HL-60 (cell line): ENCODE measurements at regions not wholly inside any gene's neighbourhood (a gene's known extent, or its start where the extent isn't known, plus 50 kb on each side); places are given as distances from the start of the nearest gene placed in this dataset.

Experiments
- DNase-seq, 2 experiments: peaks; one replicate each; pipeline ENCODE4 v3.0.0-alpha.2; 2010 to 2020; ENCODE audit warnings: low read depth in 1 of 2, low spot score in 1 of 2
- H3K27ac ChIP-seq: fragments of 250-450 bp; sonication (Bioruptor Pico); replicated peaks from 2 replicates; pipeline ENCODE4 v1.5.1; 2020; ENCODE audit warnings: mild to moderate bottlenecking, moderate library complexity
- H3K27me3 ChIP-seq: fragments of 250-450 bp; sonication (Bioruptor Pico); 2 replicates; pipeline ENCODE4 v1.5.1; 2021; ENCODE audit warnings: mild to moderate bottlenecking, moderate library complexity; ENCODE audit not compliant: insufficient read depth, poor library complexity, severe bottlenecking
- H3K4me3 ChIP-seq: replicated peaks from 2 replicates; pipeline ENCODE4 v1.5.1; 2011; ENCODE audit warnings: mild to moderate bottlenecking, control low read depth, low read length; ENCODE audit not compliant: insufficient read depth
- GABPA ChIP-seq: IDR thresholded peaks from 2 replicates; pipeline ENCODE4 v1.6.1; 2012; ENCODE audit warnings: low read depth
- POLR2AphosphoS5 ChIP-seq: IDR thresholded peaks from 2 replicates; pipeline ENCODE4 v1.6.1; 2012; ENCODE audit warnings: low read depth
- SPI1 ChIP-seq: IDR thresholded peaks from 2 replicates; pipeline ENCODE4 v1.6.1; 2012; ENCODE audit warnings: low read depth, mild to moderate bottlenecking, borderline replicate concordance
- TF ChIP-seq, protein P1 (sequence below): IDR thresholded peaks from 2 replicates; pipeline ENCODE4 v1.6.1; 2012; ENCODE audit warnings: low read depth; ENCODE audit not compliant: insufficient replicate concordance
- TF ChIP-seq, protein P2 (sequence below): IDR thresholded peaks from one replicate; pipeline ENCODE4 v1.5.1; 2011; ENCODE audit warnings: low read length, control low read depth, inconsistent platforms; ENCODE audit not compliant: insufficient read depth

DNA sequence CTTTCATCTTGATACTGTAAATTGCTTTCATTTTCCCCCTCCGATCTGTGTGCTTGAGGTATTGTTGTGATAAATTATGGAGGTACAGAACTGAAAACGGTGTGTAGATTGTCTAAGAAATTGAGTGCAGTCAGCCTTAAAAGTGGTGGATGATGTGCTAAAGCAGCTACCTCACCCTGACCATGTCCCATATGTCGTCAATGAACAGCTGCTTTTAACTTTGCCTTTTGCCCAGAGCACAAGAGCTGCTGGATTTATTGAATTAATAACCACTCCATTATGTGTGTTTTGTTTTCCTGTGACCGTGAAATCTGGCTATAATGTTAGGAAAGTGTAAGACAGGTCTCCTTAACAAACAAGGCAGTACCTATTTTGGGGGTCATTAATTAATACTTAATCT, 581.9 kb upstream of the PITX2 start:
- DNase-seq = no peak
- Histone ChIP-seq H3K27ac (no peak overlapping the region), H3K4me3 (no peak overlapping the region), H3K27me3 (no peaks in the 10 kb centered on the region)
- no peak for TF ChIP-seq GABPA
- TF ChIP-seq, protein P1, sequence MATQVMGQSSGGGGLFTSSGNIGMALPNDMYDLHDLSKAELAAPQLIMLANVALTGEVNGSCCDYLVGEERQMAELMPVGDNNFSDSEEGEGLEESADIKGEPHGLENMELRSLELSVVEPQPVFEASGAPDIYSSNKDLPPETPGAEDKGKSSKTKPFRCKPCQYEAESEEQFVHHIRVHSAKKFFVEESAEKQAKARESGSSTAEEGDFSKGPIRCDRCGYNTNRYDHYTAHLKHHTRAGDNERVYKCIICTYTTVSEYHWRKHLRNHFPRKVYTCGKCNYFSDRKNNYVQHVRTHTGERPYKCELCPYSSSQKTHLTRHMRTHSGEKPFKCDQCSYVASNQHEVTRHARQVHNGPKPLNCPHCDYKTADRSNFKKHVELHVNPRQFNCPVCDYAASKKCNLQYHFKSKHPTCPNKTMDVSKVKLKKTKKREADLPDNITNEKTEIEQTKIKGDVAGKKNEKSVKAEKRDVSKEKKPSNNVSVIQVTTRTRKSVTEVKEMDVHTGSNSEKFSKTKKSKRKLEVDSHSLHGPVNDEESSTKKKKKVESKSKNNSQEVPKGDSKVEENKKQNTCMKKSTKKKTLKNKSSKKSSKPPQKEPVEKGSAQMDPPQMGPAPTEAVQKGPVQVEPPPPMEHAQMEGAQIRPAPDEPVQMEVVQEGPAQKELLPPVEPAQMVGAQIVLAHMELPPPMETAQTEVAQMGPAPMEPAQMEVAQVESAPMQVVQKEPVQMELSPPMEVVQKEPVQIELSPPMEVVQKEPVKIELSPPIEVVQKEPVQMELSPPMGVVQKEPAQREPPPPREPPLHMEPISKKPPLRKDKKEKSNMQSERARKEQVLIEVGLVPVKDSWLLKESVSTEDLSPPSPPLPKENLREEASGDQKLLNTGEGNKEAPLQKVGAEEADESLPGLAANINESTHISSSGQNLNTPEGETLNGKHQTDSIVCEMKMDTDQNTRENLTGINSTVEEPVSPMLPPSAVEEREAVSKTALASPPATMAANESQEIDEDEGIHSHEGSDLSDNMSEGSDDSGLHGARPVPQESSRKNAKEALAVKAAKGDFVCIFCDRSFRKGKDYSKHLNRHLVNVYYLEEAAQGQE = no peak
- TF ChIP-seq SPI1 = no peak
- TF ChIP-seq, protein P2, sequence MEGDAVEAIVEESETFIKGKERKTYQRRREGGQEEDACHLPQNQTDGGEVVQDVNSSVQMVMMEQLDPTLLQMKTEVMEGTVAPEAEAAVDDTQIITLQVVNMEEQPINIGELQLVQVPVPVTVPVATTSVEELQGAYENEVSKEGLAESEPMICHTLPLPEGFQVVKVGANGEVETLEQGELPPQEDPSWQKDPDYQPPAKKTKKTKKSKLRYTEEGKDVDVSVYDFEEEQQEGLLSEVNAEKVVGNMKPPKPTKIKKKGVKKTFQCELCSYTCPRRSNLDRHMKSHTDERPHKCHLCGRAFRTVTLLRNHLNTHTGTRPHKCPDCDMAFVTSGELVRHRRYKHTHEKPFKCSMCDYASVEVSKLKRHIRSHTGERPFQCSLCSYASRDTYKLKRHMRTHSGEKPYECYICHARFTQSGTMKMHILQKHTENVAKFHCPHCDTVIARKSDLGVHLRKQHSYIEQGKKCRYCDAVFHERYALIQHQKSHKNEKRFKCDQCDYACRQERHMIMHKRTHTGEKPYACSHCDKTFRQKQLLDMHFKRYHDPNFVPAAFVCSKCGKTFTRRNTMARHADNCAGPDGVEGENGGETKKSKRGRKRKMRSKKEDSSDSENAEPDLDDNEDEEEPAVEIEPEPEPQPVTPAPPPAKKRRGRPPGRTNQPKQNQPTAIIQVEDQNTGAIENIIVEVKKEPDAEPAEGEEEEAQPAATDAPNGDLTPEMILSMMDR = no peak
- TF ChIP-seq POLR2AphosphoS5 = no peak

DNA sequence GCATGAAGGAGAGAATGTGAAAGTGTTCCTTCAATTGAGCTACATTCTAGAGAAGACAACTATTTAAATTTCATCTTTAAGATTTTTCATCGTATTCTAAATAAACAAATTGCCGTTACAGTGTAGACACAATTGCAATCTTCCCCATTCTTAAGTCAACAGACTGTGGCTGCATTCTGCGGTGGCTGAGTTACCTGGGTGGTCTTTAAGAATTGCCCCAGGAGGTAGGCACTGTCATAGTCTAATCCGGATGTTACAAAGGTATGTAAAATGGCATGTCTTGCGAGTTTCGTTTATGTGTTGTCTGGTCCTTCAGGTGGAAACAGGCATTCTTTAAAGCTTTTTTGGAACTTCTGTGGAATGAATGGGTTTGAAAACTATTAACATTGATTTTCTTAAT, 586.1 kb upstream of the PITX2 start:
- TF ChIP-seq, protein P1 = no peak
- TF ChIP-seq POLR2AphosphoS5 (no peak), GABPA (no peak), SPI1 (no peak)
- TF ChIP-seq, protein P2 = no peak
- H3K4me3 ChIP-seq = no peak overlapping the region
- no peaks in the 10 kb centered on the region for H3K27me3 ChIP-seq
- DNase-seq = no peak
- H3K27ac ChIP-seq = no peak overlapping the region

DNA sequence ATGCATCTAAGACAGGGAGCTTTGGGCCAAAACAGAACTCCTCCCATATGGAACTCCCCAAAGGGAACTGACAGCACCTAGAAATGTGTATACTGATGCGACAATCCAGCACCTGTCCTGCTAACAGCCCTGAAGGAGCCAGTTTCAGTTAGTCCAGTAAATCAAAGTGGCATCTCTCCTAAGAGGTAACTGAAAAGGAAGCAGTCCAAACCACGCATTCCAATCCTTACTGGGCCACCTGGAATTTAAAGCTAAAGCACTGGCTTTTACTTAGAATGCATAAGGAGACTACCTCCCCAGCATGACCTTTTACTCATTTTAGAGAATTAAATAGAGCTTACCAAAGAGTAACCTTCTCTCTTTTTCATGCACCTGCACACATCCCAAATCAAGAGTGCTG, 586.8 kb upstream of the PITX2 start:
- Histone ChIP-seq H3K4me3 (no peak overlapping the region), H3K27me3 (no peaks in the 10 kb centered on the region), H3K27ac (no peak overlapping the region)
- no peak for DNase-seq
- TF ChIP-seq, protein P2 = no peak
- TF ChIP-seq GABPA (no peak), SPI1 (no peak), POLR2AphosphoS5 (no peak)
- TF ChIP-seq, protein P1 = no peak
